NT2/D1 (cell line): ENCODE measurements at regions not wholly inside any gene's neighbourhood (a gene's known extent, or its start where the extent isn't known, plus 50 kb on each side); places are given as distances from the start of the nearest gene placed in this dataset.

ENCODE experiments used
- DNase-seq: peaks from one replicate; pipeline ENCODE4 v3.0.0-alpha.2; 2011; ENCODE audit warnings: low read depth, low spot score
- H3K27me3 ChIP-seq: 2 replicates; pipeline ENCODE4 v1.6.0; 2011; ENCODE audit warnings: mild to moderate bottlenecking; ENCODE audit not compliant: insufficient read length, insufficient read depth
- H3K36me3 ChIP-seq: 2 replicates; pipeline ENCODE4 v1.6.1; 2011; ENCODE audit warnings: mild to moderate bottlenecking, low read length, mixed read lengths; ENCODE audit not compliant: insufficient read depth, insufficient read length
- H3K4me1 ChIP-seq: 2 replicates; pipeline ENCODE4 v1.5.1; 2011; ENCODE audit not compliant: insufficient read depth, insufficient read length
- H3K4me3 ChIP-seq: 2 replicates; pipeline ENCODE4 v1.5.1; 2011; ENCODE audit warnings: low read depth; ENCODE audit not compliant: insufficient read length
- H3K9ac ChIP-seq: 2 replicates; pipeline ENCODE4 v1.6.0; 2011; ENCODE audit warnings: low read depth; ENCODE audit not compliant: insufficient read length
- H3K9me3 ChIP-seq: 2 replicates; pipeline ENCODE4 v1.5.1; 2011; ENCODE audit warnings: mild to moderate bottlenecking, low read length; ENCODE audit not compliant: insufficient read depth
- SUZ12 ChIP-seq: IDR thresholded peaks from 2 replicates; pipeline ENCODE4 v1.6.1; 2011; ENCODE audit not compliant: insufficient read length, insufficient read depth; ENCODE audit errors: extremely low read depth
- YY1 ChIP-seq: IDR thresholded peaks from 2 replicates; pipeline ENCODE4 v1.6.1; 2011; ENCODE audit not compliant: insufficient read length, insufficient read depth
- ZNF274 ChIP-seq: IDR thresholded peaks from 2 replicates; pipeline ENCODE4 v1.6.1; 2011; ENCODE audit warnings: mild to moderate bottlenecking, low read depth, low read length

DNA sequence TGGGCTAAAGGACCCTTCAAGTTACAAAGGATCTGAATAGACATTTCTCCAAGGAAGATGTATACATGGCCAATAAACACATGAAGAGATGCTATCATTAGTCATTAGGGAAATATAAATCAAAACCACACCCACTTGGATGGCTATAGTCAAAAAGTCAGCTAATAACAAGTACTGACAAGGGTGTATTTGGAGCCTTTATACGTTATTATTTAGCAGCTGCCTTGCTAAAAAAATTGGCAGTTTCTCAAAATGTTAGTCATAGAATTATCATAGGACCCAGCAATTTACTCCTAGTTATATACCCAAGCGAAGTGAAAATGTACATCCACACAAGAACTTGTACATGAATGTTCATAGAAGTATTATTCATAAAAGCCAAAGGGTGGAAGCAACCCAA lies 112.7 kb upstream of the DUSP21 start:
- no peak for TF ChIP-seq SUZ12
- H3K27me3 ChIP-seq = no peaks in the 10 kb centered on the region
- no peak overlapping the region for H3K9ac ChIP-seq
- no peaks in the 10 kb centered on the region for H3K4me1 ChIP-seq
- no peak for DNase-seq
- no peaks in the 10 kb centered on the region for H3K36me3 ChIP-seq
- peaks cover 9% of the 10 kb centered on the region for H3K9me3 ChIP-seq
- H3K4me3 ChIP-seq = no peak overlapping the region

DNA sequence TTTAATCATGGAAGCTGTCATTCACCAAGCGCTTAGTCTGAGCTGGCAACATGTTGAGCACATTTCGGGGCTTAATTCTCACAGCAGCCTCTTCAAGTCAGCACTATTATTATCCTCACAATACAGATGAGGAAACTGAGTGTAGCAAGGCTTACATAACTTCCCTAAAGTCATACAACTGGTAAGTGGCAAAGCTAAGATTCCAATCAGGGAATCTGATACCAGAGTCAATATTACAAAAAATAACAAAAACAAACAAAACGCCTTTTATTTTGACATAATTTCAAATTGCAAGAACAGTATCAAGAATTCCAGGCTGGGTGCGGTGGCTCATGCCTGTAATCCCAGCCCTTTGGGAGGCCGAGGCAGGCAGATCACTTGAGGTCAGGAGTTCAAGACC lies 120.4 kb upstream of the DUSP21 start:
- Histone ChIP-seq H3K4me1 (no peaks in the 10 kb centered on the region), H3K4me3 (no peak overlapping the region), H3K9ac (no peak overlapping the region), H3K36me3 (no peaks in the 10 kb centered on the region), H3K27me3 (no peaks in the 10 kb centered on the region), H3K9me3 (no peaks in the 10 kb centered on the region)
- TF ChIP-seq YY1 = no peak
- no peak for TF ChIP-seq SUZ12
- TF ChIP-seq ZNF274 = no peak
- DNase-seq = no peak

DNA sequence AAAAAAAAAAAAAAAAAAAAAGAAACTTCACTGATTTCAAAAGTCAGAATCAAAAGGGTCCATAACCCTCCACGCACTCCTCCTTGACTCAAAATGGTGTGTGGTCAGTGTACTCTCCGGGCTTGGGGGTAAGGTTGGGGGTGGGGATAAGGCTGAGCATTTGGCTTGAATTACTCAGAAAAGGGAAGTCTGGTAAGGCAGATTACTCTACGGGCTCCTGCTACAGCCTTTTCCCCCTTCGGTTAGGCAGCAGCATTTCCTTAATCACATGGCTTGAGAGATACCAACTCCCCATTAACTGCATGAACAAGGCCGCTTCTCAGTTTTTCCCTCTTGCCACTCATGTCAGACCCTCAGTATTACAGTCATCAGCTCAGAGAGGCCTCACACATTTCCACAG lies 135.4 kb upstream of the DUSP21 start:
- Histone ChIP-seq H3K9me3 (no peaks in the 10 kb centered on the region), H3K36me3 (no peaks in the 10 kb centered on the region), H3K27me3 (no peaks in the 10 kb centered on the region), H3K4me3 (no peak overlapping the region), H3K4me1 (no peaks in the 10 kb centered on the region), H3K9ac (no peak overlapping the region)
- DNase-seq = no peak
- TF ChIP-seq YY1 (no peak), SUZ12 (no peak), ZNF274 (no peak)

DNA sequence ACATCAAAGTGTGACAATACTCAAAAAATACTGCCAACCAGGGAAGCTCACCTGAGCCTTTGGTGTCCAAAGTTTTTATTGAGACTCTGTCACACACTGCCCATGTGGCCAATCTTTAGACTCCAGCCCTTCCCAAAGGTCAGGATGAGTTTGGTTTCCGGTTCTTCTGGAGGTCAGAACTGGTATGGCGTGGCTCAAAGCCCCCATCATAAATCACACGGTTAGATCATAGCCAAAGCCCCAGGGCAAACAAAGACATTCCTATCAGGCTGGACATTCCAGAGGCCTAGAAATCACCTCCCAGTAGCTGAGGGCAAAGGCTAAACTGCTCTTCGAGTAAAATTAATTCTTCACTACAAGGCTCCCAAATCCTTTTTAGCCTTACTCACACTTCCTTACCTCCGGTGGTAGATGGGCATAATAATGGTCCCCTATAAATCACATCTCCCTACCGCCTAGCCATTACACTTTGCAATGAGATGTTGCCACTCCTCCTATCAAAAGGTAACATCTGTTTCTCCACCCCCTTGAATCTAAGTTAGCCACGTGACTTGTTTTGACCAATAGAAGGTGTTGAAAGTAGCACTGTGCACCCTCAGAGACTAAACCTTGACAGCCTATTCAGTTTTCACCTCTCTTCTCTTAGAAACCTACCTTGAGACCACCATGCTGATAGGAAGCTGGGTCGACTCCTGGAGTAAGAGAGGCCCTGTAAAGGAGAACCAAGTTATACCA lies 137.8 kb upstream of the DUSP21 start:
- no peak overlapping the region for H3K4me3 ChIP-seq
- no peaks in the 10 kb centered on the region for H3K9me3 ChIP-seq
- H3K27me3 ChIP-seq = no peaks in the 10 kb centered on the region
- H3K4me1 ChIP-seq = no peaks in the 10 kb centered on the region
- no peak for DNase-seq
- H3K36me3 ChIP-seq = no peaks in the 10 kb centered on the region
- no peak overlapping the region for H3K9ac ChIP-seq
- TF ChIP-seq ZNF274 = no peak
- TF ChIP-seq YY1 = no peak
- no peak for TF ChIP-seq SUZ12

- TF ChIP-seq SUZ12 = no peak
- TF ChIP-seq ZNF274 = no peak
- TF ChIP-seq YY1 = no peak
- no peaks in the 10 kb centered on the region for H3K36me3 ChIP-seq
- H3K9ac ChIP-seq = no peak overlapping the region
- no peak overlapping the region for H3K4me3 ChIP-seq
- H3K4me1 ChIP-seq = no peaks in the 10 kb centered on the region
- no peaks in the 10 kb centered on the region for H3K9me3 ChIP-seq
- no peak for DNase-seq
- H3K27me3 ChIP-seq = no peaks in the 10 kb centered on the region
These were observed 145.5 kb upstream of the DUSP21 start for GRCh38 chrX:44698357-44698756.

DNA sequence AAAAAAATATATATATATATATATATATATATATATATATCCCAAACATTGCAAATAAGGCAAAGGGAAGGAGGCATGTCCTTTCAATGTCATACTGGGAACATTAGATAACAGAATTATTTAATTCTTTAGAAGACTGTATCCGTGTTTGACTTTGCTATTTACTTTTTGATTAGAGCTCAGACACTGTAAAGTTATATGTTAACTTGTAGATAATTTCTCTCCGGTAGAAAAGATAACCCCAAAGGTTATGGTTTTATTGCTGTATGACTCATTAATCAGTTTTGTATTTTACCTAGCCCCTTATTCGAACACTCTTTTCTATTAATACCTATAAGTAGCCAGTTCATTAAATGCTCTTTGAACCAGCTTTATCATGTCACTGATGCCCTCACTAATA lies 150.6 kb upstream of the DUSP21 start:
- no peak for TF ChIP-seq YY1
- no peak for TF ChIP-seq SUZ12
- TF ChIP-seq ZNF274 = no peak
- H3K27me3 ChIP-seq = no peaks in the 10 kb centered on the region

GRCh38 chrX:44690129-44690528 lies 147.5 kb upstream of the FUNDC1 start:
- Histone ChIP-seq H3K9me3 (no peaks in the 10 kb centered on the region), H3K9ac (no peak overlapping the region), H3K36me3 (no peaks in the 10 kb centered on the region), H3K4me3 (no peak overlapping the region), H3K27me3 (no peaks in the 10 kb centered on the region), H3K4me1 (no peaks in the 10 kb centered on the region)
- TF ChIP-seq ZNF274 (no peak), SUZ12 (no peak), YY1 (no peak)
- DNase-seq = no peak

More for the DNA sequence above, 150.6 kb upstream of the DUSP21 start:
- Histone ChIP-seq H3K9ac (no peak overlapping the region), H3K4me3 (no peak overlapping the region), H3K4me1 (no peaks in the 10 kb centered on the region), H3K36me3 (no peaks in the 10 kb centered on the region), H3K9me3 (no peaks in the 10 kb centered on the region)
- DNase-seq = no peak
